GM15510 (cell line): ENCODE measurements at regions not wholly inside any gene's neighbourhood (a gene's known extent, or its start where the extent isn't known, plus 50 kb on each side); places are given as distances from the start of the nearest gene placed in this dataset.

ENCODE experiments used
- POLR2A ChIP-seq: IDR thresholded peaks from 3 replicates; pipeline ENCODE4 v1.6.1; 2011; ENCODE audit warnings: borderline replicate concordance; ENCODE audit not compliant: insufficient read length; ENCODE audit errors: extremely low read depth

DNA sequence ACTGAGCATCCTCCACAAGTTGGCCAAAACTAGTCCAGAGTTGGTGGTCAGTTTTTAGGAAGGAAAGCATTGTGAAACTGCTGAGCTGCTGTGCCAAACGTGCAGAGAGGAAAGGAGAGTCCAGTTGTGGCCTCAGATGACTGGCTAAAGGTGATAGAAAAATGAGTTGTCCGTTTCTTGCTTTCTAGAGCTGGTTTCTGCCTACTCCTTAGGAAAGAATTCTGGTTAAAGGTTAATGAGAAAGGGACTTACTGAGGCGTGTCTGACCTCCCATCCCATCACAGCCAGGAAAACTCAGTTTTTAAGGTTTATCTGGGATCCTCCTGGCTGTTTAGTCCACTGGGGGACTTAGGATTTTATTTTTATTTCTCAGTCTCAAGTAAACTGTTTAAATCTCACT, 1186.3 kb downstream of the UQCRFS1 start:
- TF ChIP-seq POLR2A, result no peak

GRCh38 chr19:28024920-28025319, 1188.0 kb downstream of the UQCRFS1 start:
- TF ChIP-seq POLR2A, result no peak

GRCh38 chr19:28023064-28023463, 1189.9 kb downstream of the UQCRFS1 start:
- no peak for TF ChIP-seq POLR2A

- no peak for TF ChIP-seq POLR2A
Observed at GRCh38 chr19:28022506-28022905, 1190.4 kb downstream of the UQCRFS1 start.

GRCh38 chr19:28021259-28022185, 1191.4 kb downstream of the UQCRFS1 start:
- no peak for TF ChIP-seq POLR2A

- no peak for TF ChIP-seq POLR2A
Observed at GRCh38 chr19:28020619-28021258, 1192.2 kb downstream of the UQCRFS1 start.

DNA sequence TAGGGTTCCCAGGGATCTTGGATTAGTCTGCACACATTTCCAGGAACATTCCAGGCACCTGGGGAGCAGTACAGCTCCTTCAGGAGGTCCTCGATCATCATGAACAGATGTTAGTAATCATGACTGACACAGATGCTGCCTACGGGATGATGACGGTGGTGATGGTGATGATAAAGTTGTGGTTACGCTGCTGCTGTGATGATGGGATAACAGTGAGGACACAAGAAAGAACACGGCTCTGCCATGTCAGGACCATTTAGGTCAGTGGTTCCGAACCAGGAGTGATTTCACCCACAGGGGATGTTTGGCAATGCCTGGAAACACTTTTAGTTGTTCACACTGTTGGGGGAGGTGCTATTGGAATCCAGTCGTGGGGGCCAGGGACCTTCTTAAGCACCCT, 1193.0 kb downstream of the UQCRFS1 start:
- TF ChIP-seq POLR2A, result no peak

GRCh38 chr19:28019371-28019770, 1193.6 kb downstream of the UQCRFS1 start:
- TF ChIP-seq POLR2A, result no peak

- no peak for TF ChIP-seq POLR2A
Observed at GRCh38 chr19:28018499-28018898, 1194.5 kb downstream of the UQCRFS1 start.

- no peak for TF ChIP-seq POLR2A
Observed at GRCh38 chr19:28014615-28015405, 1198.1 kb downstream of the UQCRFS1 start.

- no peak for TF ChIP-seq POLR2A
Observed at GRCh38 chr19:28012361-28012760, 1200.6 kb downstream of the UQCRFS1 start.

- TF ChIP-seq POLR2A, result no peak
Observed at GRCh38 chr19:28010656-28011055, 1202.3 kb downstream of the UQCRFS1 start.

DNA sequence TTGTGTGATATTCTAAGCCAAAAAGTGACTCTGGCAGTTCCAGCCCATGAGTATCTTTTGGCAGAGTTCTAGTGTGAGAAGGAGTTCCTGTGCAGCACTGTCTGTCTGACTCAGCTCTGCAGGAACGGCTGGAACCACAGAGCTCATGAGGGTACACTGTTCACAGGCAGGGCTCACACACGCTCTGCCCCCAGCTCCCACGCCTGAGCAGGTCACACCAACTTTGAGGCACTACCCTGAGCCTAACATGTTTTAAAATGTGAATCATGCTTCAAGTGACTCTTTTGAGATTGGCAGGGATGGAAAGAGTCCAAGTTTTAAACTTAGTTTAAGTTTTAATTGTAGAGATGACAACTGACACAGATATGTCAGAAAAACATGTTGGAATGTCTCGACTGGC, 1203.3 kb downstream of the UQCRFS1 start:
- no peak for TF ChIP-seq POLR2A

GRCh38 chr19:28008695-28009094, 1204.3 kb downstream of the UQCRFS1 start:
- no peak for TF ChIP-seq POLR2A

GRCh38 chr19:28003543-28003942, 1209.4 kb downstream of the UQCRFS1 start:
- TF ChIP-seq POLR2A, result no peak

DNA sequence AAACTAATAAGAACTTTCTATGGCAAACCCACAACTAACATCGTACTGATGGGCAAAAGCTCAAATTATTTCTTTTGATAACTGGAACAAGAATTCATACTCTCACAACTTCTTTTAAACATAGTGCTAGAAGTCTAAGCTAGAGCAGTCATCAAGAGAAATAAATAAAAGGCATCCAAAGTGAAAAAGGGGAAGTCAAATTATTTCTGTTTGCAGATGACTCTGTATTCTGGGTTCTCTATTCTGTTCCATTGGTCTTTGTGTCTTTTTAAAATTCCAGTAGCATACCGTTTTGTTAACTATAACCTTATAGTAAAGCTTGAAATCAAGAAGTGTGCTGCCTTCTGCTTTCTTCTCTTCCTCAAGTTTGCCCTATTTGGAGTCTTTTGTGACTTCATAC, 1215.9 kb downstream of the UQCRFS1 start:
- no peak for TF ChIP-seq POLR2A
